Lung (tissue), 11 donors: ENCODE measurements at regions not wholly inside any gene's neighbourhood (a gene's known extent, or its start where the extent isn't known, plus 50 kb on each side); places are given as distances from the start of the nearest gene placed in this dataset.

Experiments
- ATAC-seq: fragments of 200-7000 bp; cut with Tn5 transposase; one replicate; pipeline ENCODE4 v1.9.1; 2020; ENCODE audit warnings: moderate number of reproducible peaks; ENCODE audit not compliant: insufficient read depth, low FRiP score
- DNase-seq, 3 donors: peaks; one replicate each; pipeline ENCODE4 v3.0.0-alpha.2; 2013 to 2017
- H3K27ac ChIP-seq, 2 donors: one replicate each; pipeline ENCODE4 v1.5.1; 2013; ENCODE audit warnings: mild to moderate bottlenecking in 2 of 2, moderate library complexity in 2 of 2, control low read depth in 1 of 2, inconsistent platforms in 1 of 2, low read depth in 1 of 2, low read length in 1 of 2
- H3K27me3 ChIP-seq, 3 donors: one replicate each; pipeline ENCODE4 v1.5.1; 2013; ENCODE audit warnings: low read length in 2 of 3; ENCODE audit not compliant: control insufficient read depth in 3 of 3, insufficient read depth in 3 of 3
- H3K36me3 ChIP-seq, 4 donors: one replicate each; pipeline ENCODE4 v1.5.1; 2013; ENCODE audit warnings: low read length in 4 of 4, mild to moderate bottlenecking in 1 of 4, moderate library complexity in 1 of 4; ENCODE audit not compliant: control insufficient read depth in 4 of 4, insufficient read depth in 4 of 4
- H3K4me1 ChIP-seq, 5 donors: one replicate each; pipeline ENCODE4 v1.5.1; 2013; ENCODE audit warnings: low read length in 5 of 5, mild to moderate bottlenecking in 2 of 5, moderate library complexity in 1 of 5; ENCODE audit not compliant: control insufficient read depth in 5 of 5, insufficient read depth in 5 of 5
- H3K4me3 ChIP-seq: one replicate; pipeline ENCODE4 v1.5.1; 2013; ENCODE audit warnings: mild to moderate bottlenecking, control low read depth, moderate library complexity
- H3K9ac ChIP-seq, 2 donors: one replicate each; pipeline ENCODE4 v1.5.1; 2013; ENCODE audit warnings: low read length in 2 of 2, control low read depth in 1 of 2; ENCODE audit not compliant: insufficient read depth in 1 of 2
- H3K9me3 ChIP-seq, 4 donors: one replicate each; pipeline ENCODE4 v1.5.1; 2013; ENCODE audit warnings: low read length in 3 of 4, mild to moderate bottlenecking in 1 of 4, moderate library complexity in 1 of 4; ENCODE audit not compliant: control insufficient read depth in 4 of 4, insufficient read depth in 3 of 4
- CTCF ChIP-seq: IDR thresholded peaks from 2 replicates; pipeline ENCODE4 v1.5.1; 2012; ENCODE audit warnings: mild to moderate bottlenecking; ENCODE audit errors: control extremely low read depth, extremely low read depth
- WGBS, 2 donors: extraction: QIAGEN DNeasy Blood & Tissue Kit; methylation state at CpG; one replicate each; pipeline ENCODE4 v1.1.7; 2013; 5-methylcytosine and 5-hydroxymethylcytosine counted together
- donor health status: control.
- donor health status: control.
- donor health status: Bipolar disorder and iron deficiency.
- donor health status: healthy.
- donor health status: DM: yes; HTN: yes; CAD: no.

GRCh38 chr2:128442053-128442751 lies 123.5 kb upstream of the HS6ST1 start:
- Histone ChIP-seq H3K9me3 (no peaks in the 10 kb centered on the region), H3K36me3 (no peaks in the 10 kb centered on the region), H3K9ac (peak overlapping the region; percentile 38 to 56), H3K27ac (no peak overlapping the region), H3K4me1 (peaks cover 0 to 75% (median 11%) of the 10 kb centered on the region in 5 donors), H3K27me3 (no peaks in the 10 kb centered on the region), H3K4me3 (no peak overlapping the region)
- peak; percentile 88 to 95 (median 95) for DNase-seq
- ATAC-seq, result no peak
- WGBS, 2 donors, result 46% methylated on average over 8 of the region's 8 CpGs
- no peak for TF ChIP-seq CTCF

- no peak overlapping the region for H3K9ac ChIP-seq
- TF ChIP-seq CTCF, result no peak
- H3K27me3 ChIP-seq, result no peaks in the 10 kb centered on the region
- H3K4me1 ChIP-seq, result peaks cover 0 to 74% (median 11%) of the 10 kb centered on the region in 5 donors
- ATAC-seq (no peak), DNase-seq (peak in 2 of 3 donors; percentile 56 to 67)
- no peak overlapping the region for H3K27ac ChIP-seq
- 11 to 37% methylated on average over 10 of the region's 10 CpGs for WGBS, 2 donors
- no peaks in the 10 kb centered on the region for H3K9me3 ChIP-seq
- H3K36me3 ChIP-seq, result no peaks in the 10 kb centered on the region
- H3K4me3 ChIP-seq, result no peak overlapping the region
These were observed 124.2 kb upstream of the HS6ST1 start for GRCh38 chr2:128442891-128443302.

- ATAC-seq (no peak), DNase-seq (peak in 1 of 3 donors; percentile 7)
- H3K4me3 ChIP-seq, result no peak overlapping the region
- 90 to 95% methylated on average over 7 of the region's 7 CpGs for WGBS, 2 donors
- H3K9ac ChIP-seq, result no peak overlapping the region
- peaks cover 0 to 70% (median 11%) of the 10 kb centered on the region in 5 donors for H3K4me1 ChIP-seq
- no peaks in the 10 kb centered on the region for H3K27me3 ChIP-seq
- H3K9me3 ChIP-seq, result no peaks in the 10 kb centered on the region
- no peaks in the 10 kb centered on the region for H3K36me3 ChIP-seq
- H3K27ac ChIP-seq, result no peak overlapping the region
- TF ChIP-seq CTCF, result no peak
These were observed 125.6 kb upstream of the HS6ST1 start for GRCh38 chr2:128444121-128444771.
